Esophagus muscularis mucosa (tissue), 3 donors: ENCODE measurements at regions not wholly inside any gene's neighbourhood (a gene's known extent, or its start where the extent isn't known, plus 50 kb on each side); places are given as distances from the start of the nearest gene placed in this dataset.

Experiments
- CTCF ChIP-seq, 3 experiments: fragments of 200-600 bp in 2 of 3; fragments of 450-650 bp in 1 of 3; sonication (generic) in 2 of 3; IDR thresholded peaks; one replicate each; pipeline ENCODE4 v1.5.1; 2017 to 2019; ENCODE audit warnings: antibody characterized with exemption in 3 of 3, mild to moderate bottlenecking in 2 of 3, moderate library complexity in 1 of 3
- POLR2A ChIP-seq: fragments of 450-650 bp; IDR thresholded peaks from one replicate; pipeline ENCODE4 v1.6.1; 2017; ENCODE audit warnings: antibody characterized with exemption, moderate library complexity, mild to moderate bottlenecking, low read depth
- POLR2AphosphoS5 ChIP-seq, 2 donors: sonication (generic); formaldehyde crosslinking; IDR thresholded peaks; one replicate each; pipeline ENCODE4 v1.6.1; 2017; ENCODE audit warnings: antibody characterized with exemption in 2 of 2

GRCh38 chr13:44692173-44692713, 116.1 kb upstream of the TSC22D1 start:
- no peak for TF ChIP-seq CTCF (IDR thresholded peaks at IDR 0.05)
- no peak for TF ChIP-seq POLR2A
- TF ChIP-seq POLR2AphosphoS5 (IDR thresholded peaks at IDR 0.05), result no peak
